CD4-positive, alpha-beta T cell (primary cell): ENCODE measurements at regions not wholly inside any gene's neighbourhood (a gene's known extent, or its start where the extent isn't known, plus 50 kb on each side); places are given as distances from the start of the nearest gene placed in this dataset.

Source experiments
- ATAC-seq: fragments of 200-7000 bp; cut with Tn5 transposase; one replicate; pipeline ENCODE4 v1.10.0; 2022; ENCODE audit warnings: mild to moderate bottlenecking; ENCODE audit not compliant: poor library complexity
- CTCF ChIA-PET: fragments of 350-600 bp; sonication (Branson Sonifier 250); formaldehyde crosslinking; loops from one replicate; lab custom pipeline; 2021; ENCODE audit warnings: antibody characterized with exemption, inconsistent platforms; lab: Charles Lee
- POLR2A ChIA-PET: fragments of 350-600 bp; sonication (Branson Sonifier 250); formaldehyde crosslinking; loops from one replicate; lab custom pipeline; 2021; ENCODE audit warnings: antibody characterized with exemption, inconsistent platforms; lab: Charles Lee
- DNase-seq, 14 experiments: peaks; one replicate each; pipeline ENCODE4 v3.0.0-alpha.2; 2013 to 2020; ENCODE audit warnings: mixed read lengths in 2 of 14
- H3K27ac ChIP-seq, 2 donors: one replicate each; pipeline versions ENCODE4 v1.5.1 to v1.7.0; 2013; ENCODE audit warnings: low read length in 2 of 2, low read depth in 1 of 2, mild to moderate bottlenecking in 1 of 2
- H3K27me3 ChIP-seq, 2 experiments: 1 replicate in 1 of 2; 2 replicates in 1 of 2; pipeline versions ENCODE4 v1.6.1 to v1.7.0; 2013; ENCODE audit warnings: low read length in 2 of 2, control low read depth in 1 of 2, mild to moderate bottlenecking in 1 of 2, moderate library complexity in 1 of 2; ENCODE audit not compliant: insufficient read depth in 2 of 2, control insufficient read depth in 1 of 2
- H3K36me3 ChIP-seq: one replicate; pipeline ENCODE4 v1.6.1; 2013; ENCODE audit warnings: low read length, control low read depth; ENCODE audit not compliant: insufficient read depth
- H3K4me1 ChIP-seq: one replicate; pipeline ENCODE4 v1.6.1; 2013; ENCODE audit warnings: low read length, control low read depth; ENCODE audit not compliant: insufficient read depth
- H3K4me3 ChIP-seq: one replicate; pipeline ENCODE4 v1.5.1; 2013; ENCODE audit warnings: mild to moderate bottlenecking, low read length, moderate library complexity
- H3K9me3 ChIP-seq, 2 experiments: 1 replicate in 1 of 2; 2 replicates in 1 of 2; pipeline versions ENCODE4 v1.6.1 to v1.7.0; 2013; ENCODE audit warnings: low read length in 2 of 2, mild to moderate bottlenecking in 2 of 2, control low read depth in 1 of 2, moderate library complexity in 1 of 2; ENCODE audit not compliant: control insufficient read depth in 1 of 2, insufficient read depth in 1 of 2
- H3K27ac Mint-ChIP-seq: one replicate; pipeline ENCODE4 v1.8.0; 2020; ENCODE audit warnings: mixed read lengths
- H3K27me3 Mint-ChIP-seq: one replicate; pipeline ENCODE4 v1.8.0; 2021; ENCODE audit warnings: mixed read lengths
- H3K36me3 Mint-ChIP-seq: one replicate; pipeline ENCODE4 v1.8.0; 2021; ENCODE audit warnings: low read depth, mixed read lengths
- H3K4me1 Mint-ChIP-seq: one replicate; pipeline ENCODE4 v1.8.0; 2021; ENCODE audit warnings: low read depth, mixed read lengths
- H3K4me3 Mint-ChIP-seq: one replicate; pipeline ENCODE4 v1.8.0; 2020; ENCODE audit warnings: mild to moderate bottlenecking, mixed read lengths
- H3K9me3 Mint-ChIP-seq: one replicate; pipeline ENCODE4 v1.8.0; 2020; ENCODE audit warnings: mixed read lengths
- CTCF ChIP-seq: fragments of 200-600 bp; IDR thresholded peaks from one replicate; pipeline ENCODE4 v1.8.0; 2022; ENCODE audit warnings: antibody characterized with exemption, mild to moderate bottlenecking
- intact Hi-C, 2 experiments: fragments of 100-400 bp; cut with DNase I in 1 of 2; cut with micrococcal nuclease in 1 of 2; formaldehyde crosslinking; loops; one replicate each; pipeline versions ENCODE4 v1.15.1 to v1.9.0; 2023 to 2025; cut with DNase I, micrococcal nuclease

GRCh38 chr20:21798384-21798783 lies 92.9 kb downstream of the PAX1 start:
- DNase-seq (no peak), ATAC-seq (no peak)
- intact Hi-C loops, result no loop called here
- H3K27me3 Mint-ChIP-seq, result no peaks in the 10 kb centered on the region
- H3K4me1 Mint-ChIP-seq, result no peaks in the 10 kb centered on the region
- H3K9me3 Mint-ChIP-seq, result peaks cover 5% of the 10 kb centered on the region
- H3K36me3 ChIP-seq, result no peaks in the 10 kb centered on the region
- H3K9me3 ChIP-seq, result peaks cover 0 to 4% of the 10 kb centered on the region in 2 experiments
- ChIA-PET CTCF (no interaction called here), POLR2A (no interaction called here)
- H3K4me3 ChIP-seq, result no peak overlapping the region
- no peak overlapping the region for H3K27ac ChIP-seq
- H3K4me1 ChIP-seq, result no peaks in the 10 kb centered on the region
- TF ChIP-seq CTCF, result no peak
- H3K27ac Mint-ChIP-seq, result no peak overlapping the region
- no peaks in the 10 kb centered on the region for H3K36me3 Mint-ChIP-seq
- H3K27me3 ChIP-seq, result no peaks in the 10 kb centered on the region
- H3K4me3 Mint-ChIP-seq, result no peak overlapping the region

- Mint-ChIP-seq H3K36me3 (no peaks in the 10 kb centered on the region), H3K27me3 (no peaks in the 10 kb centered on the region), H3K4me3 (no peak overlapping the region), H3K27ac (no peak overlapping the region), H3K4me1 (no peaks in the 10 kb centered on the region), H3K9me3 (peaks cover 5% of the 10 kb centered on the region)
- CTCF ChIA-PET, result no interaction called here
- no peak for TF ChIP-seq CTCF
- POLR2A ChIA-PET, result no interaction called here
- no peak overlapping the region for H3K27ac ChIP-seq
- no peaks in the 10 kb centered on the region for H3K27me3 ChIP-seq
- H3K9me3 ChIP-seq, result peaks cover 0 to 4% of the 10 kb centered on the region in 2 experiments
- DNase-seq, result no peak
- no peaks in the 10 kb centered on the region for H3K36me3 ChIP-seq
- intact Hi-C loops, result no loop called here
- H3K4me1 ChIP-seq, result no peaks in the 10 kb centered on the region
- ATAC-seq, result no peak
- no peak overlapping the region for H3K4me3 ChIP-seq
These were observed 90.6 kb downstream of the PAX1 start for GRCh38 chr20:21796059-21796458.

DNA sequence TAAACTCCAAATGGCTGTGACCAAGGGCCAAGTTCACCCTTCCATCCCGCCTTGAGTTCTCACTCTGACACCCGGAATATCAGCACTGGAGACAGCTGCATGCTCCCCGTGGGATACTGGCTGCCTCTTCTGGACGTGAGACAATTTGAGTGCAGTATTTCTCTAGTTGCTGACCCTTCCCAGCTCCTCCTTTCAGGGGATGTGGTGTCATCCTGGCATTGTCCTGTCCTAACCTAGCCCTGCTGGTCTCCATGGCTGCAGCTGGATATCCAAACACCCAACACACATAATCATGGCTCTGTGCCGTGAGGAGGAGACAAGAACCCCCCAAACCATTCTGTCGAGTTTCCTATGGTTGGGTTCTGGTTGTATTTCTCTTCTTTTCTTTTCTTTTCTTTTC lies 82.6 kb downstream of the PAX1 start:
- H3K27me3 Mint-ChIP-seq, result no peaks in the 10 kb centered on the region
- H3K4me3 Mint-ChIP-seq, result no peak overlapping the region
- Histone ChIP-seq H3K9me3 (peaks cover 0 to 7% of the 10 kb centered on the region in 2 experiments), H3K4me3 (no peak overlapping the region), H3K27ac (no peak overlapping the region), H3K4me1 (no peaks in the 10 kb centered on the region), H3K27me3 (no peaks in the 10 kb centered on the region), H3K36me3 (no peaks in the 10 kb centered on the region)
- no peaks in the 10 kb centered on the region for H3K36me3 Mint-ChIP-seq
- no peak for ATAC-seq
- intact Hi-C loops, result no loop called here
- DNase-seq, result no peak
- CTCF ChIA-PET, result no interaction called here
- POLR2A ChIA-PET, result no interaction called here
- no peaks in the 10 kb centered on the region for H3K4me1 Mint-ChIP-seq
- TF ChIP-seq CTCF, result no peak
- no peak overlapping the region for H3K27ac Mint-ChIP-seq
- H3K9me3 Mint-ChIP-seq, result no peaks in the 10 kb centered on the region
